ENCODE measurements at regions not wholly inside any gene's neighbourhood (a gene's known extent, or its start where the extent isn't known, plus 50 kb on each side); places are given as distances from the start of the nearest gene placed in this dataset.

- no peak overlapping the region for H3K27ac ChIP-seq (ENCODE audit: low read depth, low read length)
- peaks cover 0 to 9% (median 0%) of the 10 kb centered on the region in 11 donors for H3K9me3 Mint-ChIP-seq
- H3K4me3 ChIP-seq (ENCODE audit: low read length): no peak overlapping the region
- no peaks in the 10 kb centered on the region for H3K36me3 ChIP-seq (ENCODE audit: control insufficient read depth in 2 of 3, insufficient read depth in 3 of 3, low read length in 3 of 3)
- intact Hi-C loops (cut with micrococcal nuclease): no loop called here
- no peaks in the 10 kb centered on the region for H3K36me3 Mint-ChIP-seq
- H3K4me1 Mint-ChIP-seq: peaks cover 0 to 2% (median 0%) of the 10 kb centered on the region in 7 donors
- ChIA-PET POLR2A (no interaction called here), CTCF (no interaction called here)
- ATAC-seq (no peak), DNase-seq (no peak)
- H3K4me3 Mint-ChIP-seq: no peak overlapping the region
- H3K27me3 ChIP-seq (ENCODE audit: control insufficient read depth in 2 of 2, insufficient read depth in 2 of 2, low read length in 2 of 2): no peaks in the 10 kb centered on the region
- no peaks in the 10 kb centered on the region for H3K4me1 ChIP-seq (ENCODE audit: control insufficient read depth in 2 of 2, insufficient read depth in 2 of 2, low read length in 2 of 2)
- H3K9me3 ChIP-seq (ENCODE audit: control insufficient read depth in 2 of 3, low read length in 3 of 3): peaks cover 0 to 3% (median 0%) of the 10 kb centered on the region in 3 experiments
- no peaks in the 10 kb centered on the region for H3K27me3 Mint-ChIP-seq
- H3K27ac Mint-ChIP-seq: no peak overlapping the region
These were observed 173.3 kb downstream of the SLC16A9 start for GRCh38 chr10:59536167-59537014.

- H3K4me1 Mint-ChIP-seq: no peaks in the 10 kb centered on the region
- H3K27me3 ChIP-seq (ENCODE audit: control insufficient read depth in 2 of 2, insufficient read depth in 2 of 2, low read length in 2 of 2): no peaks in the 10 kb centered on the region
- no peaks in the 10 kb centered on the region for H3K9me3 ChIP-seq (ENCODE audit: control insufficient read depth in 2 of 3, low read length in 3 of 3)
- intact Hi-C loops (cut with micrococcal nuclease): no loop called here
- no peak for ATAC-seq
- ChIA-PET CTCF (no interaction called here), POLR2A (no interaction called here)
- no peaks in the 10 kb centered on the region for H3K36me3 Mint-ChIP-seq
- H3K4me3 Mint-ChIP-seq: no peak overlapping the region
- no peak overlapping the region for H3K27ac ChIP-seq (ENCODE audit: low read depth, low read length)
- no peak overlapping the region for H3K27ac Mint-ChIP-seq
- H3K4me3 ChIP-seq (ENCODE audit: low read length): no peak overlapping the region
- H3K36me3 ChIP-seq (ENCODE audit: control insufficient read depth in 2 of 3, insufficient read depth in 3 of 3, low read length in 3 of 3): no peaks in the 10 kb centered on the region
- peaks cover 0 to 5% (median 0%) of the 10 kb centered on the region in 11 donors for H3K9me3 Mint-ChIP-seq
- H3K4me1 ChIP-seq (ENCODE audit: control insufficient read depth in 2 of 2, insufficient read depth in 2 of 2, low read length in 2 of 2): no peaks in the 10 kb centered on the region
- DNase-seq: no peak
- peaks cover 0 to 5% (median 0%) of the 10 kb centered on the region in 5 donors for H3K27me3 Mint-ChIP-seq
These were observed 162.0 kb upstream of the FAM13C start for GRCh38 chr10:59524348-59524747.

- ChIA-PET POLR2A (no interaction called here), CTCF (no interaction called here)
- no peaks in the 10 kb centered on the region for H3K36me3 ChIP-seq (ENCODE audit: control insufficient read depth in 2 of 3, insufficient read depth in 3 of 3, low read length in 3 of 3)
- no peak overlapping the region for H3K27ac Mint-ChIP-seq
- DNase-seq (no peak), ATAC-seq (no peak)
- H3K9me3 ChIP-seq (ENCODE audit: control insufficient read depth in 2 of 3, low read length in 3 of 3): no peaks in the 10 kb centered on the region
- H3K36me3 Mint-ChIP-seq: no peaks in the 10 kb centered on the region
- intact Hi-C loops (cut with micrococcal nuclease): no loop called here
- no peak overlapping the region for H3K4me3 Mint-ChIP-seq
- peaks cover 0 to 7% (median 2%) of the 10 kb centered on the region in 11 donors for H3K9me3 Mint-ChIP-seq
- H3K27ac ChIP-seq (ENCODE audit: low read depth, low read length): no peak overlapping the region
- no peaks in the 10 kb centered on the region for H3K4me1 ChIP-seq (ENCODE audit: control insufficient read depth in 2 of 2, insufficient read depth in 2 of 2, low read length in 2 of 2)
- H3K27me3 Mint-ChIP-seq: peaks cover 0 to 5% (median 0%) of the 10 kb centered on the region in 5 donors
- no peak overlapping the region for H3K4me3 ChIP-seq (ENCODE audit: low read length)
- no peaks in the 10 kb centered on the region for H3K4me1 Mint-ChIP-seq
- no peaks in the 10 kb centered on the region for H3K27me3 ChIP-seq (ENCODE audit: control insufficient read depth in 2 of 2, insufficient read depth in 2 of 2, low read length in 2 of 2)
These were observed 161.5 kb upstream of the FAM13C start for GRCh38 chr10:59523851-59524250.

GRCh38 chr10:59517996-59518395, 155.6 kb upstream of the FAM13C start:
- DNase-seq (no peak), ATAC-seq (no peak)
- Mint-ChIP-seq H3K36me3 (no peaks in the 10 kb centered on the region), H3K4me3 (no peak overlapping the region), H3K9me3 (peaks cover 0 to 5% (median 0%) of the 10 kb centered on the region in 11 donors), H3K27me3 (peaks cover 0 to 7% (median 0%) of the 10 kb centered on the region in 5 donors), H3K4me1 (no peaks in the 10 kb centered on the region), H3K27ac (no peak overlapping the region)
- POLR2A ChIA-PET: no interaction called here
- CTCF ChIA-PET: no interaction called here
- intact Hi-C loops (cut with micrococcal nuclease): no loop called here
- Histone ChIP-seq H3K4me3 (ENCODE audit: low read length) (no peak overlapping the region), H3K36me3 (ENCODE audit: control insufficient read depth in 2 of 3, insufficient read depth in 3 of 3, low read length in 3 of 3) (no peaks in the 10 kb centered on the region), H3K27ac (ENCODE audit: low read depth, low read length) (no peak overlapping the region), H3K27me3 (ENCODE audit: control insufficient read depth in 2 of 2, insufficient read depth in 2 of 2, low read length in 2 of 2) (no peaks in the 10 kb centered on the region), H3K4me1 (ENCODE audit: control insufficient read depth in 2 of 2, insufficient read depth in 2 of 2, low read length in 2 of 2) (no peaks in the 10 kb centered on the region), H3K9me3 (ENCODE audit: control insufficient read depth in 2 of 3, low read length in 3 of 3) (no peaks in the 10 kb centered on the region)

GRCh38 chr10:59517341-59517899, 155.1 kb upstream of the FAM13C start:
- H3K27me3 ChIP-seq (ENCODE audit: control insufficient read depth in 2 of 2, insufficient read depth in 2 of 2, low read length in 2 of 2): no peaks in the 10 kb centered on the region
- DNase-seq: no peak
- H3K36me3 ChIP-seq (ENCODE audit: control insufficient read depth in 2 of 3, insufficient read depth in 3 of 3, low read length in 3 of 3): no peaks in the 10 kb centered on the region
- Mint-ChIP-seq H3K9me3 (peaks cover 0 to 5% (median 0%) of the 10 kb centered on the region in 11 donors), H3K36me3 (no peaks in the 10 kb centered on the region), H3K27ac (no peak overlapping the region), H3K4me1 (no peaks in the 10 kb centered on the region), H3K27me3 (peaks cover 0 to 8% (median 2%) of the 10 kb centered on the region in 5 donors), H3K4me3 (no peak overlapping the region)
- H3K9me3 ChIP-seq (ENCODE audit: control insufficient read depth in 2 of 3, low read length in 3 of 3): no peaks in the 10 kb centered on the region
- CTCF ChIA-PET: no interaction called here
- no peak overlapping the region for H3K27ac ChIP-seq (ENCODE audit: low read depth, low read length)
- intact Hi-C loops (cut with micrococcal nuclease): no loop called here
- POLR2A ChIA-PET: no interaction called here
- no peak for ATAC-seq
- H3K4me1 ChIP-seq (ENCODE audit: control insufficient read depth in 2 of 2, insufficient read depth in 2 of 2, low read length in 2 of 2): no peaks in the 10 kb centered on the region
- no peak overlapping the region for H3K4me3 ChIP-seq (ENCODE audit: low read length)

GRCh38 chr10:59513558-59513957, 151.2 kb upstream of the FAM13C start:
- no peak for DNase-seq
- Histone ChIP-seq H3K9me3 (ENCODE audit: control insufficient read depth in 2 of 3, low read length in 3 of 3) (no peaks in the 10 kb centered on the region), H3K4me1 (ENCODE audit: control insufficient read depth in 2 of 2, insufficient read depth in 2 of 2, low read length in 2 of 2) (no peaks in the 10 kb centered on the region), H3K27ac (ENCODE audit: low read depth, low read length) (no peak overlapping the region), H3K27me3 (ENCODE audit: control insufficient read depth in 2 of 2, insufficient read depth in 2 of 2, low read length in 2 of 2) (no peaks in the 10 kb centered on the region), H3K36me3 (ENCODE audit: control insufficient read depth in 2 of 3, insufficient read depth in 3 of 3, low read length in 3 of 3) (no peaks in the 10 kb centered on the region), H3K4me3 (ENCODE audit: low read length) (no peak overlapping the region)
- no peak for ATAC-seq
- H3K9me3 Mint-ChIP-seq: peaks cover 0 to 3% (median 0%) of the 10 kb centered on the region in 11 donors
- ChIA-PET CTCF (no interaction called here), POLR2A (no interaction called here)
- no peaks in the 10 kb centered on the region for H3K36me3 Mint-ChIP-seq
- H3K27me3 Mint-ChIP-seq: peaks cover 0 to 10% (median 5%) of the 10 kb centered on the region in 5 donors
- no peak overlapping the region for H3K4me3 Mint-ChIP-seq
- no peaks in the 10 kb centered on the region for H3K4me1 Mint-ChIP-seq
- H3K27ac Mint-ChIP-seq: no peak overlapping the region
- intact Hi-C loops (cut with micrococcal nuclease): no loop called here

- intact Hi-C loops (cut with micrococcal nuclease): no loop called here
- POLR2A ChIA-PET: no interaction called here
- DNase-seq (no peak), ATAC-seq (no peak)
- Mint-ChIP-seq H3K4me1 (no peaks in the 10 kb centered on the region), H3K27ac (no peak overlapping the region), H3K36me3 (no peaks in the 10 kb centered on the region), H3K4me3 (no peak overlapping the region), H3K9me3 (peaks cover 0 to 3% (median 0%) of the 10 kb centered on the region in 11 donors), H3K27me3 (peaks cover 0 to 10% (median 5%) of the 10 kb centered on the region in 5 donors)
- H3K36me3 ChIP-seq (ENCODE audit: control insufficient read depth in 2 of 3, insufficient read depth in 3 of 3, low read length in 3 of 3): no peaks in the 10 kb centered on the region
- H3K9me3 ChIP-seq (ENCODE audit: control insufficient read depth in 2 of 3, low read length in 3 of 3): no peaks in the 10 kb centered on the region
- H3K4me1 ChIP-seq (ENCODE audit: control insufficient read depth in 2 of 2, insufficient read depth in 2 of 2, low read length in 2 of 2): no peaks in the 10 kb centered on the region
- CTCF ChIA-PET: no interaction called here
- no peak overlapping the region for H3K27ac ChIP-seq (ENCODE audit: low read depth, low read length)
- no peak overlapping the region for H3K4me3 ChIP-seq (ENCODE audit: low read length)
- H3K27me3 ChIP-seq (ENCODE audit: control insufficient read depth in 2 of 2, insufficient read depth in 2 of 2, low read length in 2 of 2): no peaks in the 10 kb centered on the region
These were observed 150.6 kb upstream of the FAM13C start for GRCh38 chr10:59512951-59513350.

Data from naive thymus-derived CD4-positive, alpha-beta T cell (primary cell).